Heart left ventricle (tissue), 13 donors: ENCODE measurements at regions not wholly inside any gene's neighbourhood (a gene's known extent, or its start where the extent isn't known, plus 50 kb on each side); places are given as distances from the start of the nearest gene placed in this dataset.

Source experiments
- CTCF ChIP-seq, 12 donors: fragments of 200-600 bp; sonication (generic) in 4 of 12; IDR thresholded peaks; one replicate each; pipeline versions ENCODE4 v1.5.0 to v1.8.0; 2018 to 2022; ENCODE audit warnings: antibody characterized with exemption in 12 of 12, mild to moderate bottlenecking in 5 of 12
- POLR2A ChIP-seq, 2 donors: fragments of 450-650 bp; IDR thresholded peaks; one replicate each; pipeline ENCODE4 v1.6.1; 2017; ENCODE audit warnings: antibody characterized with exemption in 2 of 2, mild to moderate bottlenecking in 2 of 2, moderate library complexity in 2 of 2
- donor health status: ischemic (EF 13 %, LVEDD 7.1; RV severe dilation, severe dysfunction).
- donor health status: DM: no; HTN: yes; CAD: no.
- donor health status: DM: no; HTN: no; CAD: no.
- donor health status: ischemic (EF 25% LVEDD 6.9; RV normal size, moderate dysfunction).
- donor health status: ischemic (EF 25% LVEDD 5.7; RV mildly dilated, moderate dysfunction).
- donor health status: ischemic (EF 35%, LVEDD 5.7; RV mildly dilated, moderate dysfunction).
- donor health status: nonischemic (EF 11% LVEDD 7.7; RV severe dilation, severe dysfunction).
- donor health status: DM: yes; HTN: yes; CAD: no.
- donor health status: PGD.
- donor health status: ischemic (EF 29% LVEDD 5.4; RV normal size, mild dysfunction).
- donor health status: nonischemic (EF 23%, LVEDD 6.1; RV moderate dilation, normal function).

- no peak for TF ChIP-seq CTCF (IDR thresholded peaks at IDR 0.05)
- TF ChIP-seq POLR2A (IDR thresholded peaks at IDR 0.05): no peak
Measured at GRCh38 chr17:71057938-71058337, 888.6 kb downstream of the KCNJ2 start.
